ENCODE measurements at regions not wholly inside any gene's neighbourhood (a gene's known extent, or its start where the extent isn't known, plus 50 kb on each side); places are given as distances from the start of the nearest gene placed in this dataset.

- TF ChIP-seq CTCF (IDR thresholded peaks at IDR 0.05) (no peak), POLR2AphosphoS5 (IDR thresholded peaks at IDR 0.05) (no peak)
These were observed 651.8 kb upstream of the GOT2 start for GRCh38 chr16:59385959-59386358.

All from stomach (tissue), 4 donors.